ENCODE measurements at regions not wholly inside any gene's neighbourhood (a gene's known extent, or its start where the extent isn't known, plus 50 kb on each side); places are given as distances from the start of the nearest gene placed in this dataset.
"Not testable (repeated sequence)": the region's sequence is repeated elsewhere in the genome, so short reads cannot be mapped to it uniquely, and the experiment has no call there.

- H3K27ac Mint-ChIP-seq; H4K8ac ChIP-seq (replicated peaks; ENCODE audit: insufficient read length, low read depth, low read length); DNase-seq; H3K9ac ChIP-seq (ENCODE audit: extremely low read depth, insufficient read length, low read length); H3K23ac ChIP-seq (ENCODE audit: insufficient read length, low read depth, low read length); H3T11ph ChIP-seq (ENCODE audit: low read length); H3K4me1 ChIP-seq (ENCODE audit: insufficient read depth, low read length); H4K91ac ChIP-seq (ENCODE audit: insufficient read length, low read depth, low read length); H3K9me3 ChIP-seq (ENCODE audit: control insufficient read depth, low read depth, low read length); H2AK5ac ChIP-seq (ENCODE audit: insufficient read length, low read length); H4K20me1 ChIP-seq (ENCODE audit: control insufficient read depth, insufficient read depth, insufficient read length); H3K14ac ChIP-seq (ENCODE audit: insufficient read depth, low read length); H3K36me3 Mint-ChIP-seq (ENCODE audit: insufficient read depth in 1 of 3, low read depth in 3 of 3); H3K4me1 Mint-ChIP-seq; H2BK15ac ChIP-seq (ENCODE audit: low read depth, low read length); H2AFZ ChIP-seq (ENCODE audit: low read length); H2BK12ac ChIP-seq (ENCODE audit: insufficient read length, low read depth, low read length); H2BK20ac ChIP-seq (ENCODE audit: low read depth, low read length, poor library complexity, severe bottlenecking); H3K79me1 ChIP-seq (ENCODE audit: insufficient read depth, low read depth, low read length, poor library complexity, severe bottlenecking); H3K27ac ChIP-seq (ENCODE audit: insufficient read length, low read depth, low read length); H2BK120ac ChIP-seq (ENCODE audit: low read depth, low read length, poor library complexity, severe bottlenecking); H3K4ac ChIP-seq (ENCODE audit: low read depth, low read length); H3K79me2 ChIP-seq (ENCODE audit: insufficient read depth, low read length); H3K4me3 Mint-ChIP-seq; H4K5ac ChIP-seq (ENCODE audit: insufficient read length, low read depth, low read length); H3K27me3 ChIP-seq (ENCODE audit: insufficient read depth, low read length); H3K9me3 Mint-ChIP-seq; H2BK5ac ChIP-seq (ENCODE audit: insufficient read length, low read length); H3K4me2 ChIP-seq (ENCODE audit: insufficient read depth, insufficient read length, low read length); H3K23me2 ChIP-seq (ENCODE audit: insufficient read length, low read depth, low read length, poor library complexity, severe bottlenecking); H3K27me3 Mint-ChIP-seq (ENCODE audit: low read depth); H3K18ac ChIP-seq (ENCODE audit: insufficient read length, low read depth, low read length); H3K56ac ChIP-seq (ENCODE audit: insufficient read length, low read depth, low read length): not testable (repeated sequence)
- WGBS (ENCODE audit: extremely low coverage, insufficient read length, low lambda C conversion rate) = no CpG with 5 or more reads among the region's 3 CpGs
- peak; percentile 62 for TF ChIP-seq CTCF (conservative IDR thresholded peaks at IDR 0.05)
These were observed 86.4 kb upstream of the UNC13C start for GRCh38 chr15:53891862-53892261.
